GM18508 (cell line): ENCODE measurements at regions not wholly inside any gene's neighbourhood (a gene's known extent, or its start where the extent isn't known, plus 50 kb on each side); places are given as distances from the start of the nearest gene placed in this dataset.
"Not testable (repeated sequence)": the region's sequence is repeated elsewhere in the genome, so short reads cannot be mapped to it uniquely, and the experiment has no call there.

Experiments used
- ATAC-seq: cut with Tn5 transposase; IDR thresholded peaks from one replicate; pipeline ENCODE4 v1.9.1; 2021; ENCODE audit warnings: moderate number of reproducible peaks; ENCODE audit not compliant: insufficient read depth, unreplicated experiment

DNA sequence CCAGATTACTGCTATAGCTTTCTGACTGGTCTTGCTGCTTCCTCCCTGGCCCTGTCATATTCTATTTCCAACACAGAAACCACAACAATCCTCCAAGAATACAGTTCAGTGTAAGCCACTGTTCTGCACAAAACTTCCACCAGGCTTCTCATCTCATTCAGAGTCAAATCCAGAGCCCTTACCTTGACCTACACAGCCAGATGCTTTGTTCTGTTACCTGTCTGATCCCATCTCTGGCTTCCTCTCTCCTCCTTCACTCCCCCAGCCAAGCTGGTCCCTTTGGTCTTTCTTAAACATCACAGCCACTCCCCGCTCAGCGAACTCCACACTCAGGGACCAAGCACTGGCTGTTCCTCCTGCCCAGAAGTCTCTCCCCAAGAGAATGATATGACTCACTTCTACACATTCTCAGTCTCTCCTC is 84.8 kb upstream of the BMP2K start:
- no peak for ATAC-seq

DNA sequence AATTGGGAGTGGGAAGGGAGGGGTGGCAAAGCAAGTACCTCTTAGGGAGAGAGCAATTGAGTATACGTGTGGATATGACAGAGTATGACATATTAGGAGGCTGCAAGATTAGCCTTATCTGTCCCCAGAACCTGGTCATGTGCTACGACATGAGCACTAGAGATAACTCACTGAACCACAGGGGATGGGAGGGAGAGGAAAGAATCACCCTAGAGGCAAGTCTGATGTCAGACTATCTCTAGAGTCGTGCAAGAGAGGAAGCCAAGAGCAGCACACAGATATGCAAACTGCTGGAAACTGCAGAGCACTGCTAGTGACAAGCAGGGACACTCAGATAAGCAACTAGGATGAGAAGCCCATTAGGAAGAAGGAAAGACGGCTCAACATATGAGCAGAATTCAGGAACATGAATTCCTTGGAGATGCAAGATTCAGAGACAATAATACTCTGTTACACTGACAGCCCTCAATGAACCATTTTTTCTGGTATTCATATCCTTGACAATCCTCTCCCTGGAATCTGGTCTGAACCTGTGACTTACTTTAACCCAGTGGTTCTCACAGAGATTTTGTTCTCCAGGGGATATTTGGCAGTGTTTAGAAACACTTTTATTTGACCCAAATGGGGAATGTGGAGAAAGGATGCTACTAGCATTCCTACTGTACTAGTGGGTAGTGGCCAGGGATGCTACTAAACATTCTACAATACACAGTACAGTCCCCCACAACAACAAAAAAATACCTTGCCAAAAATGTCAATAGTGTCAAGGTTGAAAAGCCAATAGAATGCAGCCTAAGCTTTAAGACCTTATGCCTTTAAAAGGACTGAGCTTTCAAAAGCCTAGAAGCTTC is 84.0 kb upstream of the BMP2K start:
- no peak for ATAC-seq

DNA sequence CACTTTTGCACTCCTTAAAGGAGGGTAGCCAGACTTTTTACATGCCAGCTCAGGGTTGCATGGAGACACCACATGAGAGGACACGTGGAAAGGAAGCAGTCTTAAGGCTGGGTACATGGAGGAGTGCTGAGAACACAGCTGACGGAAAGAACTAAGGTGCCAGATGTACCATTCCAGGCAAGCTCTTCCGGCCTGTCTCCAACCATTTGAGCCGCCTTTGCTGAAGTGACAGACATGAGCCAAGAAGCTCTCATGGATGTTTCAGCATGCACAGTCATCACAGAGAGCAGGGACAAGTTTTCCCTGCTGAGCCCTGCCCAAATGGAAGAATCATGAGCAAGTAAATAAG is 83.4 kb upstream of the BMP2K start:
- ATAC-seq: no peak

DNA sequence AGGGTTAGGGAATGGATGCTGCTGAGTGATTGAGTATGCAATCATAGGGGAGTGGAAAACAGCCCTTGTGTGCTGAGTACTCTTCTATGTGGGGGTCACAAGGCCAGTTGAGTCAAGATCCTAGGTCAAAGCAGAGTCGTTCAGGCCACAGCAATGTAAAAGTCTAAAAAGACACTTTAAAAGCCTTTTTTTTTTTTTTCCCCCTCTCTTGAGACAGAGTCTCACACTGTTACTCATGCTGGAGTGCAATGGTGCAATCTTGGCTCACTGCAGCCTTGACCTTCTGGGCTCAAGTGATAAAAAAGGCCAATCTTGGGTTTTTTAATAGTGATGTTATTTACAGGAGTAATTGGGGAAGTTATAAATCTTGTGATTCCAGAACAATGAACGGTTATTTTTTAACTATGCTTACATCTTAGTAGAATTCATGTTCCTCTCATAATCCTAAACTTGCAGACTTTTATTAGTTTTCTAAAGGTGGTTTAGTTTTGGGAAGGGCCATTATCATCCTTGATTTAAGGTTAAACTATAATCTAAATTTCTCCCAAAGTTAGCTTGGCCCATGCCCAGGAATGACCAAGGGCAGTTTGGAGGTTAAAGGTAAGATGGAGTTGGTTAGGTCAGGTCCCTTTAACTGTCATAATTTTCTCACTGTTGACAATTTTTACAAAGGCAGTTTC is 82.2 kb upstream of the BMP2K start:
- ATAC-seq: no peak

DNA sequence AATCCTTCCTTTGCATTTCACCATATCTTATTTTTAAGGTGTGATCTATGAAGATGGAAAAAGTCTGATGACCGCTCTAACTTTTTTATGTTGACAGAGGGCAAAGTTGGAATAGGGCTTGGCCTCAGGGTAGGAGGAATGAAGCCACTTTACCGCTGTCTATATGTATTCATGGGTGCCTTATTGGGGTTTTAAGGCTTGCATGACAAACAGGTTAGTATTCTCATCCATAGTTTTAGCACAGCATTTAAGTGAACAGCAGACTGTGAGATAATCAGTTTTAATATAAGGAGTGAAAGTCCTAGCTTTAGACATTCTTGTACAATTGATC is 81.7 kb upstream of the BMP2K start:
- ATAC-seq: no peak

DNA sequence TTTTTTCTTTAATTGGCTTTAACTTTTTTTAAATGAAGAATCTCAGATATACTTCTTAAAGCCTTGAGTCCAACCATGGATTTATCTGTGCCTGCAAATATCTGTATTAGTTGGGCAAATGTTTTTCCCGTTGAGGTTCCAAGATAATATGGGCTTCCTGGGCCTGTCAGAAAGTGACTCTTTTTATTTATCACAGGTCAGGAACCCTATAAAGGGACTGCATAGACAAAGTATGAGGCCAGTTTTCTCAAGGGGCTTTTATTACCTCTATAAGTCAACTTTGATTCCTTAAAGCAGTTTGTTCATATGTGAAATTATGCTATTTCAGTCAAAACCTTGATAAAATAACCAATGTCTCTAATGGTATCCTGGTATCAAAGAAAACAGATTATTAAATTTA is 80.2 kb upstream of the BMP2K start:
- ATAC-seq: no peak

DNA sequence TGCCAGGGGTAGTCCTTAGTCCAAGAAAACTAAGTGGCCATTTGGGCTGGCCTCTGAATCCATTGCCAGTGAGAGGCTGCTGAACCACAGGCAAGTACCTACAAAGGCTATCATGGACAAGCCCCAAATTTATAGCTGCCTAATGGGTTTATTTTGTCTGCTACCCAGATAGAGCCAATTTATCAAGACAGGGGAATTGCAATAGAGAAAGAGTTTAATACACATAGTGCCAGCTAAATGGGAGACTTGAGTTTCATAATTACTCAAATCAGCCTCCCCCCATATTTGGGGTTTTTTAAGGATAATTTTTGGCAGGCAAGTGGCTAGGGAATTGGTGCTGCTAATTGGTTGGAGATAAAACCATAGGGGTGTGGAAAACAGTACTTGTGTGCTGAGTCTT is 73.1 kb upstream of the BMP2K start:
- ATAC-seq: no peak

DNA sequence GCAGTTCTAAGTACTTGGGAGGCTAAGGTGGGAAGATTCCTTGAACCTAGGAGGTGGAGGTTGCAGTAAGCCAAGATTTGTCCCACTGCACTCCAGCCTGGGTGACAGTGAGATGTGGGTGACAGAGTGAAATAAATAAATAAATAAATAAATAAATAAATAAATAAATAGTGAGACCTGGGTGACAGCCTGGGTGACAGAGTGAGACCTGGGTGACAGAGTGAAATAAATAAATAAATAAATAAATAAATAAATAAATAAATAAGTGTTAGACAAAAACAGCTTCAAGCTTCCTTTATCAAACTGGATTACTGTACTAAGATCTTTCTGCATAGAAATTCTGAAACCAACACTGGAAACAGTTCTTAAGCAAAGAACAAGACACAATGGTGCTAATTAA is 71.8 kb upstream of the BMP2K start:
- no peak for ATAC-seq

DNA sequence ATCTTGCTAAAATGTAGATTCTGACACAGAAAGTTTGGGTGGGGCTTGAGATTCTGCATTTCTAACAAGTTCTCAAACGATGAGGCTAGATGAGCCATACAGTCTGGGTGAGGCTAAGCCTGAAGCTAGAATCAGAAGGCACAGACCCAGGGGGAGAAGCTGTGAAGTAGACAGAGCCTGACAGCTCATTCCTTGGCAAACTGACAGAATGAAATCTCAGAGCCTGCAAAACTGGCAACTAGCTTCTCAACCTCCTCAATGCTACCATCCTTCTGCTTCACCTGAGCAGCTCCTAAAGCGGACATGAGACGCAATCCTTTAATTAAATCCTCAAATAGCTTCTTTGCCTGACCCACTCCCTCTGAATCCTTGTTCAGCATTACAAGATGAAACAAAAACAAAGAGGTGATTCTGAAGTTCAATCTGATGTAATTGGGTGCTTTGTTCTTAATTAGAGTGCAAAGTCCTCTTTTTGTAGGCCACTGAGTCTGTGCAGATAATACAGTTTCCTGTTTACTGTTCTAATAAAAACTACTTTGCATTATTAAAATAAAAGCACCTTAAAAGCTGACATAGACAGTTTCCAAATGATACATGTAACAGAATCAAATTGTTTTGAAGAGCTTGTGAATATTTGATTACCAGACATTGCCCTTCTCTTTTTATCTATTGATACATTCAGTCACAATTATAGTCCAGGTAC is 71.0 kb upstream of the BMP2K start:
- no peak for ATAC-seq

DNA sequence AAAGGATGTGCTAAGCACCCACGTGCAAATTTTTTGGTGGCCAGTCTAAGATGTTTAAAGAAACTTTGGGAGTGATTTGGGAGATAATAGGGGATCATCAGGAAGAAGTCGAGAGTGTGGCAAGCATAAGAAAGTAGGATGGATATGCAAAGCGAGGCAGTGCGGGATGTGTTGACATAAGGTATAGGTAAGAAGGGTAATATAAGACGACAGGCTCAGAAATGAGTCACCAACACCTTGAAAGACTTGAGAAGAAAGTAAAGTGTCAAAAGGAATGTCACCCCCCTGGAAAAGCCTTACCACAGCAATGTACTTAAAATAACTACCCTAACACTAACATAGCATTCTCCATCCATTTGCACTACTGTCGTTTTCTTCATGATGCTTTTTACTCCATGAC is 69.8 kb upstream of the BMP2K start:
- ATAC-seq: no peak

DNA sequence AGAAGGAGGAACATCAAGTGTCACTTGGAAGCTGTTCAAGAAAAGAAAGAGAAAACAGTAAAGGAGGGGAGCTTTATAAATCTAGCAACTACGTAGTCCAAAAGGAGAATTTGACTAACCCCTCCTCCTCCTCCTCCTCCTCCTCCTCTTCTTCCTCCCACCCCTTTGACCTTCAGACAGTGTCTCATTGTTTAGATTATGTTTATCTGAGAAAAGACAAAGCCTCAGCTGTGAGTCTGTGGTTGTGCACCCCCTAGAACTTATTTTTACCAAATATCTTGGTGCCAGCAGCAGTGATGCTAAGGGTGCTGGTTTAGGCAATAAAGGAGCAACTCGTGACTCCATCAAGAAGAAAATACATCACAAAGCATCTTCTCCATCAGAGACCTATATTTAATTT is 68.9 kb upstream of the BMP2K start:
- ATAC-seq: no peak

DNA sequence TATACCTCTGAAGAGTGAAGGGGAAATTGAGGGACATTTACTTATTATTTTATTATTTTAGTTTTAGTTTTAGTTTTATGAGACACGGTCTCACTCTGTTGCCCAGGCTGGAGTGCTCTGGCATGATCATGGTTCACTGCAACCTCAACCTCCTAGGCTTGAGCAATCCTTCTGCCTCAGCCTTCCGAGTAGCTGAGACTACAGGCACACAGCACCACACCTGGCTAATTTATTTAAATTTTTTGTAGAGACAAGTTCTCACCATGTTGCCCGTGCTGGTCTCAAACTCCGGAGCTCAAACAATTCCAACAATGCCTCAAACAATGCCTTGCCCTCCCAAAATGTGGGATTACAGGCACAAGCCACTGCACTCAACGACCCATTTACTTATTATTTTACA is 68.4 kb upstream of the BMP2K start:
- ATAC-seq: no peak

DNA sequence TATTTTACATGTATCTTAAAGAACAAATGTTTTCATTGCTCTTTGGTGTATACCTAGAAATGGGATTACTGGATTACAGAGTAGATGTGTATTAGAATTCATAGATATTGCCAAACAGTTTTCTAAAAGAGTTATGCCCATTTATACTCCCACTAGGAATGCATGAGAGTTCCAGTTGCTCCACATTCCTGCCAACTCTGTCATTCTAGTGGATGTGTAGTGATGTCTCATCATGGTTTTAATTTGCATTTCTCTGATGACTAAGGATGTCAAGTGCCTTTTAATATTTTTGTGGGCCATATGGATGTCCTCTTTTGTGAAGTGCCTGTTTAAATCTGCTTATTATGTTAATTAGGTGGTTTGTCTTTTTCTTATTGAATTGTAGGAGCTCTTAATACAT is 65.6 kb upstream of the BMP2K start:
- no peak for ATAC-seq

DNA sequence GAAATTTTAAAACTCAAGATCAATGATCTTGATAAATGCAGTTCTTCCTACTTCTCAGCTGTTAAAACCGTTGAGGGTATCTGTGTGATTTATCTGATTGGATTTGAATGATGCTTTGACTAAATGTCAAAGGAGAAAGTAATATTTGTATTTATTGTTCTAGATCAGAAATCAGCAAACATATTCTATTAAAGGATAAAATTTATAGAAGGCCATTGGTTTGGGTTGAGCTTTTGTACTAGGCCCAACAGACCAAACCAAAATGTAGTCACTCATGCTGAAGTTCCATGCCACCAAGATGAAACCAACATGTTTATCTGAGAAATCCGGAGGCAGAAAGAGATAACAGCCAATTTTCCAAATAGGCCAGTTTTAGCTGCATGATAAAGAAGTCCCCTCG is 64.5 kb upstream of the BMP2K start:
- ATAC-seq: no peak

DNA sequence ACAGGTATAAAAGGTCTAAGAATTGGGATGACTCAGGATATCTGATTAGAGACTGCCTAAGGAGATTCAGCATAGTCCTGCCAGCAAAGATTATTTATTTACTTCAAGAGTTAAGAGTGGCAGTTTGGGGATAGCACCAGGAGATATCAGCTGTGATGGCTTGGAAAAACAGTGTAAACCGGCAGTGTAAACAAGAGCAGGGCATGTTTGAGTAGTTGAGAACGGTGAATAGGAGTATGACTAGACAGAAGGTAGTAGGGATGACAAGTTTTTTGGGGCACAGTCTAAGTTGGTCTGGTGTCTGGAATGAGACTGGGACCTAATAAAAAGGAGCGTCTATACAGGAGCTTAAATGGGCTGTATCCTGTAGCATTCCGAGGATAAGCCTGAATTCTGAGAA is 61.6 kb upstream of the BMP2K start:
- not testable (repeated sequence) for ATAC-seq

DNA sequence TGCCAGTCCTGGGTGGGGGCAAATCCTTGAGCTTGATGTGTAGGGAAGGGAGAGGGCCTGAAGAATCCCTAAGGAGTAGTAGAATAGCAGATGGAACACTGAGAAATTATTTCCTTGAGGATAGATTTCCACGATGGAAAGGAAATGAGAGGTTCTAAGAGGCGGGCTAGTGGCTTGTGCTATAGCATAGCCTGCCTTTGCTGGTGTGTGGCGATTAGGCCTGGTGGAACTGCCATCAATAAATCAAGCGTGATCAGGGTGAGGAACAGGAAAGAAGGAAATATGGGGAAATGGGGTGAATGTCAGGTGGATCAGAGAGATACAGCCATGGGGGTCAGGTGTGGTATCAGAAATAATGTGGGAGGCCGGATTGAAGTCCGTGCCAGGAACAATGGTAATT is 60.8 kb upstream of the BMP2K start:
- not testable (repeated sequence) for ATAC-seq

DNA sequence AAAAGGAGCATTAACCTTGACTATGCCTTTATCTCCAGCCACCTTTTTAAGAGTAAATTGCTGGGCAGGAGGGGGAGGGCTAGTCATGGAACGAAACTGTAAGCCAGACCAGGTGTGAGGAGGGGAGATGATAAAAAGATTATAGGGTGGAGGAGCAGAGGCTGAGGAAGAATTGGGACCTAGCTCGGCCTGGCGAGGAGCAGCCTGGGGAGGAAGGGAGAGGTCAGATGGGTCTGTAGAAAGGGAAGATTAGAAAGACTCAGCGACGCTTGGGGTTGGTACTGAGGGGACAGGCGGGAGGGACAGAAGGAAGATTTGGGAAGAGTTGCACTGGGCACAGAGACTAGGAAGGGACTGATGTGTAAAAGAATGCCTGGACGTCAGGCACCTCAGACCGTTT is 58.4 kb upstream of the BMP2K start:
- not testable (repeated sequence) for ATAC-seq

DNA sequence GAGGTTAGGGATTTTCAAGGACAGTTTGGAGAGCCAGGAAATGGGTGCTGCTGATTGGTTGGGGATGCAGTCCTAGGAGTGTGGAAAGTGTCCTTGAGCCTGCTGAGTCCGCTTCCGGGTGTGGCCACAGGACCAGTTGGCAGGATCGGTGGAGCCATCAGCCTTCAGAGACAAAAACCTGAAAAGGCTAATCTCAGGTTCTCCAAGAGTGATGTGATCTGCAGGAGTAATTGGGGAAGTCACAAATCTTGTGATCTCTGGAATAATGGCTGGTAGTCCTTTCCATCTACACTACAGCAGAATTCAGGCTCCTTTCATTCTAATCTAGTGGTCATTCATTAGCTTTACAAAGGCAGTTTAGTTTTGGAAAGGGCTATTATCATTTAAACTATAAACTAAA is 55.9 kb upstream of the BMP2K start:
- no peak for ATAC-seq

DNA sequence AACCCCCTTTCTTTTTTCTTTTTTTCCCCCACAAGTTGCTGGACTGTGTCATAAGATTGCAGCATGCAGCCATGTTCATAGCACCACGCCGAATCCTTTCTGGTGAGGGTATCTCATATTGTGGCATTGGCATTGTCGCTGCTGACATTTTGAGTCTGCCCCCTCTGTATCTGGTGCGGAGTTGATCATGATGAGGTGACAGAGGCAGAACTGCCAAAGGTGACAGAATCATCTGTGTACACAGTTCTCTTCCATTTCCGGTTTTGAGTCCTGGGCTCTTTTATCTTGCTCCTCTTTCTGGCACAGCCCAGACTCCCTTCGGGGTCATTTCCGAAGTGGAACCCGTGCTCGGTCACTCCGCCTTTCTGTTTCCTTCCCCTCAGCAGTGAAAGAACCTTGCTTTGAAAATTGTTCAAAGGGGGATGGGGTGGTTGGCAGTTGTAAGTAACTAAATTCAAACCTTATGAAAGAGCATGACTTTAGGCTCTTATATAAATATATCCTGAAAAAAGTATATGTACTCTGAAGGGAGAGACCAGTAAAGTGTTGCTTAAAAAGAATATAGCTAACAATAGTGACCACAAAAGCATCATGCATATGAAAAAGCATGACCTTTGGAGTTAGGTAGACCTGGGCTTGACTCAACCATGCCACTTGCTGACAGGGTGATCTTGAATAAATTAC is 55.0 kb upstream of the BMP2K start:
- peak; percentile 90 for ATAC-seq

DNA sequence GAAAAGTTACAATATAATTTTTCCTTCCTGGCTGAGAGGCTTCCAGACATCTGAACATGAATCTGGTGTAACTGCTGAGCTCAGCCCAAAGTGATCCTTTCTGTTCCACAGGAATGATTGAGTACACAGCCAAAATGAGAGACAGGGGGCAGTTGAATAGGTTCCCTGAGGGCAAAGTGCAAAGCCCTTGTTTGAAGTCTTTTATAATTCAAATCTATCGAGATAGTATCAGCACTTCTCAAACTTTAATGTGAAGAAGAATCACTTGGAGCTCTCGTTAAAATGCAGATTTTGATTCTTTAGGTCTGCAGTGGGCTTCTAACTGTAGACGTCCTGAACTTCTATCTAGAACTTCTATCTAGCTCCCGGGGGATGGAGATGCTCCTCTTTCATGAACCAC is 54.4 kb upstream of the BMP2K start:
- ATAC-seq: no peak

DNA sequence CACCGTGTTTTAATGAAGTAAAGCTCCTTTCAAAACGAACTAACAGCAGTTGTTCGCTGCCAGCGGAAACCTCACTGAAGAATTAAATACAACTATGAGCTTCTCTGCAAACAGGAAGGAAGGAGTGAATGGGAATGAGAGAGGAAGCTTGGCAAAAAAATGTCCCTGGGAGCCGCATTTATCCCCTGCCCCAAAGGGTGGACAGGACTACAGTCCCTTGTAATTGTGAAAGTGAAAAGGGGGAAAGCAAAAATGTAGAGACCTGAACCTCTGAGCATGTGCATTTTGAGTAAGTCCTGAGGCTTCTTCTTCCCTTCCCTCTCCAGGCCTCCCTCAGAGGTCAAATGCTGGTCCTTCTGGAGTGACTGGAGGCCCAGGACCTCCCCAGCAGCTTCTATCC is 53.8 kb upstream of the BMP2K start:
- no peak for ATAC-seq
